Tibial nerve (tissue), 4 donors: ENCODE measurements at regions not wholly inside any gene's neighbourhood (a gene's known extent, or its start where the extent isn't known, plus 50 kb on each side); places are given as distances from the start of the nearest gene placed in this dataset.
A peak's percentile ranks its signal among the peaks of the same experiment; 100 is the strongest.

Experiments used
- DNase-seq, 2 donors: peaks; one replicate each; pipeline ENCODE4 v3.0.0-alpha.2; 2019; ENCODE audit warnings: low spot score in 2 of 2
- H3K27ac ChIP-seq, 4 donors: fragments of 200-600 bp; sonication (generic) in 3 of 4; one replicate each; pipeline ENCODE4 v1.5.1; 2017 to 2019; ENCODE audit warnings: mild to moderate bottlenecking in 1 of 4
- H3K27me3 ChIP-seq, 2 donors: fragments of 200-600 bp; sonication (generic) in 1 of 2; one replicate each; pipeline versions ENCODE4 v1.5.1 to v1.6.0; 2017 to 2019
- H3K36me3 ChIP-seq, 3 donors: fragments of 200-600 bp; sonication (generic); one replicate each; pipeline ENCODE4 v1.5.1; 2018 to 2019
- H3K4me1 ChIP-seq, 4 donors: fragments of 200-600 bp; sonication (generic) in 3 of 4; one replicate each; pipeline ENCODE4 v1.5.1; 2017 to 2019
- H3K4me3 ChIP-seq, 4 donors: fragments of 200-600 bp; sonication (generic) in 3 of 4; one replicate each; pipeline ENCODE4 v1.5.1; 2017 to 2019; ENCODE audit warnings: mild to moderate bottlenecking in 1 of 4, moderate library complexity in 1 of 4
- H3K9me3 ChIP-seq, 4 donors: fragments of 200-600 bp; sonication (generic) in 3 of 4; one replicate each; pipeline ENCODE4 v1.5.1; 2017 to 2019
- EP300 ChIP-seq, 2 donors: sonication (generic); formaldehyde crosslinking; IDR thresholded peaks; one replicate each; pipeline ENCODE4 v1.6.1; 2017; ENCODE audit warnings: antibody characterized with exemption in 2 of 2, mild to moderate bottlenecking in 1 of 2
- POLR2A ChIP-seq, 2 donors: fragments of 450-650 bp; IDR thresholded peaks; one replicate each; pipeline ENCODE4 v1.6.1; 2017; ENCODE audit warnings: antibody characterized with exemption in 2 of 2, mild to moderate bottlenecking in 2 of 2, moderate library complexity in 2 of 2
- WGBS, 2 donors: methylation state at CpG; one replicate each; pipeline ENCODE4 v1.1.5; 2018; 5-methylcytosine and 5-hydroxymethylcytosine counted together
- TF ChIP-seq, protein P1 (sequence below), 5 experiments: fragments of 200-600 bp in 3 of 5; fragments of 450-650 bp in 2 of 5; sonication (generic) in 3 of 5; IDR thresholded peaks; one replicate each; pipeline ENCODE4 v1.5.1; 2016 to 2019; ENCODE audit warnings: antibody characterized with exemption in 5 of 5, mild to moderate bottlenecking in 3 of 5, moderate library complexity in 2 of 5

DNA sequence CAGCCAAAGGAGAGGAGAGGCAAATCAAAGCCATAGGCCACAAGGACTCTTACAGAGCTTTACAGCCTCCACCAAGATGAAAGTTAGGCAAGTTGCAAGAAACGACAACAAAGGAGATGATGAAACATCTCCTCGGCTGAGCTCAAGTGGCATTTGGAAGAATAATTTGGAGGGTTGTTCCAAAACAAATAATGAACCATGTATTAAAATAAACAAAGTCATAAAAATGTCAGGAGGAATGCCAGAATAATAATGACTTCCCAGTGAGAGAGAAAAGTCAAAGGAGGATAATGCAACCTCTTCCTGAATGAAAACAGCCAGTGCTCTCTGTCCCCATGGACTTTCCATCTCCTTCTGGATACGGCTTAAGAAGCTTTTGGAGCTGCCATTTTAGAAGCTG, 371.4 kb upstream of the ID4 start:
- Histone ChIP-seq H3K36me3 (no peaks in the 10 kb centered on the region), H3K4me1 (peaks cover 0 to 18% (median 0%) of the 10 kb centered on the region in 4 donors), H3K27ac (peak overlapping the region in 1 of 4 donors; percentile 21), H3K27me3 (no peaks in the 10 kb centered on the region), H3K9me3 (no peaks in the 10 kb centered on the region), H3K4me3 (no peak overlapping the region)
- DNase-seq, result no peak
- WGBS, 2 donors, result 15 to 35% methylated on average over 3 of the region's 3 CpGs
- no peak for TF ChIP-seq POLR2A (IDR thresholded peaks at IDR 0.05)
- peak in 1 of 2 donors; percentile 75 for TF ChIP-seq EP300 (IDR thresholded peaks at IDR 0.05)
- TF ChIP-seq, protein P1, sequence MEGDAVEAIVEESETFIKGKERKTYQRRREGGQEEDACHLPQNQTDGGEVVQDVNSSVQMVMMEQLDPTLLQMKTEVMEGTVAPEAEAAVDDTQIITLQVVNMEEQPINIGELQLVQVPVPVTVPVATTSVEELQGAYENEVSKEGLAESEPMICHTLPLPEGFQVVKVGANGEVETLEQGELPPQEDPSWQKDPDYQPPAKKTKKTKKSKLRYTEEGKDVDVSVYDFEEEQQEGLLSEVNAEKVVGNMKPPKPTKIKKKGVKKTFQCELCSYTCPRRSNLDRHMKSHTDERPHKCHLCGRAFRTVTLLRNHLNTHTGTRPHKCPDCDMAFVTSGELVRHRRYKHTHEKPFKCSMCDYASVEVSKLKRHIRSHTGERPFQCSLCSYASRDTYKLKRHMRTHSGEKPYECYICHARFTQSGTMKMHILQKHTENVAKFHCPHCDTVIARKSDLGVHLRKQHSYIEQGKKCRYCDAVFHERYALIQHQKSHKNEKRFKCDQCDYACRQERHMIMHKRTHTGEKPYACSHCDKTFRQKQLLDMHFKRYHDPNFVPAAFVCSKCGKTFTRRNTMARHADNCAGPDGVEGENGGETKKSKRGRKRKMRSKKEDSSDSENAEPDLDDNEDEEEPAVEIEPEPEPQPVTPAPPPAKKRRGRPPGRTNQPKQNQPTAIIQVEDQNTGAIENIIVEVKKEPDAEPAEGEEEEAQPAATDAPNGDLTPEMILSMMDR (IDR thresholded peaks at IDR 0.05), result no peak

DNA sequence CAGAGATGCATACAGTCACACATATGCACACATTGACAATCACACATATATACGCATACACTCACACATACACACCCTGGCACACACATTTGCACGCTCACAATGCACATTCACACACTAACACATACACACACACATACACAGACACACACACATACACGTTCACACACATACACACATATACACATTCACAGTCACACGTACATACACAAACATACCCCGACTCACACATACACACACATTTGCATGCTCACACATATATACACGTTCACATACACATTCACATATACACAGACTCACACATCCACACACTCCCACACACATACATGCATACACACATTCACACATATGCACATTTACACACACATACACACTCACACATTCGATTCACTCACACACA, 366.8 kb upstream of the ID4 start:
- WGBS, 2 donors, result 80% methylated on average over 7 of the region's 7 CpGs
- DNase-seq, result no peak
- Histone ChIP-seq H3K27ac (no peak overlapping the region), H3K4me1 (peaks cover 0 to 11% (median 0%) of the 10 kb centered on the region in 4 donors), H3K36me3 (no peaks in the 10 kb centered on the region), H3K9me3 (no peaks in the 10 kb centered on the region), H3K27me3 (no peaks in the 10 kb centered on the region), H3K4me3 (no peak overlapping the region)
- TF ChIP-seq EP300 (IDR thresholded peaks at IDR 0.05) (no peak), POLR2A (IDR thresholded peaks at IDR 0.05) (no peak)
- TF ChIP-seq, protein P1 (IDR thresholded peaks at IDR 0.05), result no peak

DNA sequence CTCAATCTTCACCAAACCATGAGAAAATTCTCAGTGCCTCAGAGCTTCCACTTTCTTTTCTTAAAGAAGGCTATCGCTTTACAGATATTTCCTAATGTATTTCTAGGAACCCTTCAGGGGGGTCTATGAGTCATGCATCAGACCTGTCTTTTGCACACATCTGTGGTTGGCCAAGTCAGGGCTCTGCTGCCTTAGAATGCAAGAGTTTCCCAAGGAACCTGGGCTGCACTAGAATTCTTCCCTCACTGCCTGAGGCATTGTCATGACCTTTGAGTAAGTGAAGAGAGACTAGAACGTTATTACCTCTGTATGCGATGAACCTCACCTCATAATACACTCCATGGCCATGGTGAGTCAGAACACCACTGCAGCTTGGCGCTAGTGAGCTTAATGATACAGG, 365.0 kb upstream of the ID4 start:
- TF ChIP-seq EP300 (IDR thresholded peaks at IDR 0.05) (no peak), POLR2A (IDR thresholded peaks at IDR 0.05) (no peak)
- TF ChIP-seq, protein P1 (IDR thresholded peaks at IDR 0.05), result no peak
- Histone ChIP-seq H3K27ac (no peak overlapping the region), H3K4me1 (no peaks in the 10 kb centered on the region), H3K36me3 (no peaks in the 10 kb centered on the region), H3K27me3 (no peaks in the 10 kb centered on the region), H3K9me3 (no peaks in the 10 kb centered on the region), H3K4me3 (no peak overlapping the region)
- 87 to 91% methylated on average over 4 of the region's 4 CpGs for WGBS, 2 donors
- no peak for DNase-seq

DNA sequence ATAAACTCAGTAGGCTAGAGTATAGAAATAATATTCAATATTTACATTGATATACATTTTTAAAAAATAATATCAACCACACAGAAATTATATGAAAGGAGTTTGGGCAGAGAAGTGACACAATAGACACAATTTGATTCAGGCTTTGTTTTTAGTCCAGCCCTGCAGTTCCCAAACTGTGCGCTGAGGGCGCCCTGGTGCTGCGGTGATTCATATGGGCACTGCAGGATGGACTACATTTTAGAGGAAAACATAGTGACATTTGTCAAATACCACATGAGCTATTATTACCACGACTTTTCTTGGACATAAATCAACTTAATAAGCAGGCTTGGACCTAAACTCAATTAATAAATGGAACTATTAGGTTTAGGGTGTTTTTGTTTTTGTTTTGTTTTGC, 364.3 kb upstream of the ID4 start:
- DNase-seq, result no peak
- WGBS, 2 donors, result 64 to 69% methylated on average over 4 of the region's 4 CpGs
- H3K4me1 ChIP-seq, result no peaks in the 10 kb centered on the region
- H3K4me3 ChIP-seq, result no peak overlapping the region
- no peaks in the 10 kb centered on the region for H3K9me3 ChIP-seq
- H3K27me3 ChIP-seq, result no peaks in the 10 kb centered on the region
- H3K36me3 ChIP-seq, result no peaks in the 10 kb centered on the region
- TF ChIP-seq EP300 (IDR thresholded peaks at IDR 0.05), result no peak
- TF ChIP-seq, protein P1 (IDR thresholded peaks at IDR 0.05), result no peak
- no peak for TF ChIP-seq POLR2A (IDR thresholded peaks at IDR 0.05)
- H3K27ac ChIP-seq, result no peak overlapping the region

DNA sequence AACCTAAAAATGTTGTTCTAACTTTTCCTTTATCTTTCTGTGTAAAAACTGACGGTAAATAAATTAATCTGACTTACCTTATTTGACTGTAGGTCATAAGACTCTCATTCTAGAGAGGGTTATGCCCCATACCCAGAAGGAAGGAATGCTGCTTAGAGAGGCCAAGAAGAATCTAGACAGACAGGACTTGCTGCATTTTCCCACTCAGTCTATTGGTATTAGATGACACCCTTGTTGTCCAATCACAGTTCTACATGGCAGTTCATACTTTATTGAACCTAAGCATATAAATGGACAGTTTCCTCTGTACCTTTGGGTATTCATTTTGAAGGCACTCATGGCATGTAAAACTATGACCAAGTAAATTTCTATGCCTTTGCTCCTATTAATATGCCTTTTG, 359.6 kb upstream of the ID4 start:
- H3K9me3 ChIP-seq, result no peaks in the 10 kb centered on the region
- no peaks in the 10 kb centered on the region for H3K4me1 ChIP-seq
- no peak for DNase-seq
- TF ChIP-seq, protein P1 (IDR thresholded peaks at IDR 0.05), result no peak
- TF ChIP-seq EP300 (IDR thresholded peaks at IDR 0.05), result no peak
- TF ChIP-seq POLR2A (IDR thresholded peaks at IDR 0.05), result no peak
- H3K27me3 ChIP-seq, result no peaks in the 10 kb centered on the region
- H3K4me3 ChIP-seq, result no peak overlapping the region
- no peak overlapping the region for H3K27ac ChIP-seq
- whole genome bisulfite sequencing, 2 donors, result 91 to 95% methylated on average over 1 of the region's 1 CpG
- H3K36me3 ChIP-seq, result no peaks in the 10 kb centered on the region
